OCI-LY7 (cell line): ENCODE measurements at regions not wholly inside any gene's neighbourhood (a gene's known extent, or its start where the extent isn't known, plus 50 kb on each side); places are given as distances from the start of the nearest gene placed in this dataset.

ENCODE experiments used
- BruUV-seq: library from RNA; stranded (reverse); fragments of 400-500 nt; replicated peaks from 2 replicates; lab custom pipeline; 2021; lab: Mats Ljungman, UMichigan
- CTCF ChIA-PET: fragments of 300-600 bp; sonication (Branson Sonifier 250); formaldehyde crosslinking; loops from one replicate; lab custom pipeline; 2022; ENCODE audit warnings: antibody characterized with exemption; ENCODE audit not compliant: unreplicated experiment; lab: Charles Lee
- POLR2A ChIA-PET: fragments of 300-600 bp; sonication (Branson Sonifier 250); formaldehyde crosslinking; loops from one replicate; lab custom pipeline; 2022; ENCODE audit warnings: antibody characterized with exemption; lab: Charles Lee
- DNase-seq: peaks from one replicate; pipeline ENCODE4 v3.0.0-alpha.2; 2015; ENCODE audit warnings: low spot score
- H2AFZ ChIP-seq: fragments of 200-600 bp; sonication (generic), shearing (Covaris generic); 2 replicates; pipeline ENCODE4 v1.6.1; 2014; ENCODE audit warnings: mild to moderate bottlenecking, antibody characterized with exemption, low read length, moderate library complexity
- H3K27ac ChIP-seq: fragments of 200-600 bp; sonication (generic); 2 replicates; pipeline ENCODE4 v1.5.1; 2014; ENCODE audit warnings: mixed run types, low read depth, mild to moderate bottlenecking, moderate library complexity, low read length, inconsistent platforms; ENCODE audit not compliant: poor library complexity, severe bottlenecking
- H3K36me3 ChIP-seq: fragments of 200-600 bp; sonication (generic); 2 replicates; pipeline ENCODE4 v1.6.1; 2014; ENCODE audit warnings: mild to moderate bottlenecking, antibody characterized with exemption, low read length, moderate library complexity, mixed read lengths; ENCODE audit not compliant: insufficient read depth
- H3K4me1 ChIP-seq: fragments of 200-600 bp; sonication (generic); 2 replicates; pipeline ENCODE4 v1.5.1; 2014; ENCODE audit warnings: mild to moderate bottlenecking, low read length; ENCODE audit not compliant: insufficient read depth, poor library complexity, severe bottlenecking
- H3K4me2 ChIP-seq: fragments of 200-600 bp; sonication (generic); 2 replicates; pipeline ENCODE4 v1.6.1; 2014; ENCODE audit warnings: mild to moderate bottlenecking, low read length
- H3K4me3 ChIP-seq: fragments of 200-600 bp; sonication (generic); 2 replicates; pipeline ENCODE4 v1.5.1; 2014; ENCODE audit warnings: mild to moderate bottlenecking, low read depth, low read length; ENCODE audit not compliant: poor library complexity, severe bottlenecking
- H3K79me2 ChIP-seq: fragments of 200-600 bp; sonication (generic); 2 replicates; pipeline ENCODE4 v1.6.1; 2016; ENCODE audit warnings: low read depth, mild to moderate bottlenecking, low read length, moderate library complexity, mixed read lengths; ENCODE audit not compliant: insufficient read depth
- H3K9me2 ChIP-seq: fragments of 200-600 bp; sonication (generic); 2 replicates; pipeline ENCODE4 v1.6.1; 2016; ENCODE audit warnings: mild to moderate bottlenecking, low read length, mixed read lengths; ENCODE audit not compliant: insufficient read depth
- H3K9me3 ChIP-seq: fragments of 200-600 bp; sonication (generic); 2 replicates; pipeline ENCODE4 v1.6.1; 2014; ENCODE audit warnings: mild to moderate bottlenecking, mixed run types, low read length, mixed read lengths
- H4K20me1 ChIP-seq: fragments of 200-600 bp; sonication (generic); 2 replicates; pipeline ENCODE4 v1.6.1; 2014; ENCODE audit warnings: mild to moderate bottlenecking, antibody characterized with exemption, low read length, moderate library complexity, mixed read lengths; ENCODE audit not compliant: insufficient read depth
- CTCF ChIP-seq: fragments of 200-600 bp; sonication (generic); conservative IDR thresholded peaks from 2 replicates; pipeline ENCODE4 v1.5.1; 2014; ENCODE audit warnings: mild to moderate bottlenecking, antibody characterized with exemption, low read length, moderate library complexity, mixed read lengths
- EZH2phosphoT487 ChIP-seq: fragments of 200-600 bp; sonication (generic); IDR thresholded peaks from 2 replicates; pipeline ENCODE4 v1.6.1; 2018; ENCODE audit warnings: low read depth, borderline replicate concordance, mild to moderate bottlenecking, mixed run types, antibody characterized with exemption, low read length, moderate library complexity, mixed read lengths
- intact Hi-C: fragments of 100-400 bp; cut with micrococcal nuclease; formaldehyde crosslinking; loops from one replicate; pipeline ENCODE4 v1.10.0; 2022; ENCODE audit not compliant: unreplicated experiment

GRCh38 chr17:5701381-5701780 lies 117.1 kb upstream of the NLRP1 start:
- no peak for TF ChIP-seq EZH2phosphoT487
- TF ChIP-seq CTCF: no peak
- Histone ChIP-seq H3K9me3 (no peaks in the 10 kb centered on the region), H3K27ac (no peak overlapping the region), H3K4me3 (no peak overlapping the region), H2AFZ (no peak overlapping the region), H3K9me2 (no peaks in the 10 kb centered on the region), H3K36me3 (no peaks in the 10 kb centered on the region), H4K20me1 (no peaks in the 10 kb centered on the region), H3K79me2 (no peaks in the 10 kb centered on the region), H3K4me1 (no peaks in the 10 kb centered on the region), H3K4me2 (no peak overlapping the region)
- ChIA-PET CTCF (no interaction called here), POLR2A (no interaction called here)
- no peak for DNase-seq
- no TSS peak for BruUV-seq
- intact Hi-C loops: no loop called here

- Histone ChIP-seq H3K36me3 (no peaks in the 10 kb centered on the region), H2AFZ (no peak overlapping the region), H3K4me3 (no peak overlapping the region), H4K20me1 (no peaks in the 10 kb centered on the region), H3K27ac (no peak overlapping the region), H3K4me1 (no peaks in the 10 kb centered on the region), H3K79me2 (no peaks in the 10 kb centered on the region), H3K9me3 (no peaks in the 10 kb centered on the region), H3K9me2 (no peaks in the 10 kb centered on the region), H3K4me2 (no peak overlapping the region)
- no TSS peak for BruUV-seq
- intact Hi-C loops: no loop called here
- ChIA-PET CTCF (no interaction called here), POLR2A (interaction anchor here (0.5 kb wide), 1 partner anchor 287 kb away, joined by 4 read pairs; no protein-coding TSS in a partner anchor)
- TF ChIP-seq CTCF: no peak
- TF ChIP-seq EZH2phosphoT487: no peak
- no peak for DNase-seq
These were observed 118.7 kb upstream of the NLRP1 start for GRCh38 chr17:5702951-5703510.

- DNase-seq: no peak
- Histone ChIP-seq H3K4me3 (no peak overlapping the region), H3K79me2 (no peaks in the 10 kb centered on the region), H3K9me3 (0 out of 2 replicates have a peak, but pooled peaks cover 6% of the 10 kb centered on the region), H3K4me2 (no peak overlapping the region), H3K4me1 (no peaks in the 10 kb centered on the region), H3K27ac (no peak overlapping the region), H4K20me1 (no peaks in the 10 kb centered on the region), H2AFZ (no peak overlapping the region), H3K36me3 (no peaks in the 10 kb centered on the region), H3K9me2 (no peaks in the 10 kb centered on the region)
- intact Hi-C loops: no loop called here
- BruUV-seq: no TSS peak
- POLR2A ChIA-PET: no interaction called here
- TF ChIP-seq EZH2phosphoT487: no peak
- TF ChIP-seq CTCF: no peak
- CTCF ChIA-PET: no interaction called here
These were observed 119.4 kb upstream of the NLRP1 start for GRCh38 chr17:5703736-5704135.
